ENCODE measurements at regions not wholly inside any gene's neighbourhood (a gene's known extent, or its start where the extent isn't known, plus 50 kb on each side); places are given as distances from the start of the nearest gene placed in this dataset.

DNA sequence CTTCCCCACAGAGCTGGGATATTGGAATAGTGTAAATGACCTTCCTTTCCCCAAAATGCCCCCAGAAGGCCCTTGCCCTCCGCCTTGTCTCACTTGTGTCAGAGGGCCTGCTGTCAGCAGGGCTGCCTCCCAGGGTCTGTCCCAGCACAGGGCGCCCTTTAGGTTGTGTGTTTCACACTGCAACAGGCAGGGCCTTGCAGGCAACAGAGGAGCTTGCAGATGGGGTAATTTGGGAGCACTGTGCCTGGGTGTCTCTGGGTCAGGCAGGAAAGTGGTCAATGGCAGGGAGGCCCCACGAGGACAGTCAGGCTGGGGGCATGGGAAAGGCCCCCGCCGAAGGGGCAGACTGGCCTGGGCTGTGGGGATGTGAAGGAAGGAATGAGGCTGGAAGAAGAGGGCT lies 130.7 kb downstream of the ASB1 start:
- TF ChIP-seq, protein P1, sequence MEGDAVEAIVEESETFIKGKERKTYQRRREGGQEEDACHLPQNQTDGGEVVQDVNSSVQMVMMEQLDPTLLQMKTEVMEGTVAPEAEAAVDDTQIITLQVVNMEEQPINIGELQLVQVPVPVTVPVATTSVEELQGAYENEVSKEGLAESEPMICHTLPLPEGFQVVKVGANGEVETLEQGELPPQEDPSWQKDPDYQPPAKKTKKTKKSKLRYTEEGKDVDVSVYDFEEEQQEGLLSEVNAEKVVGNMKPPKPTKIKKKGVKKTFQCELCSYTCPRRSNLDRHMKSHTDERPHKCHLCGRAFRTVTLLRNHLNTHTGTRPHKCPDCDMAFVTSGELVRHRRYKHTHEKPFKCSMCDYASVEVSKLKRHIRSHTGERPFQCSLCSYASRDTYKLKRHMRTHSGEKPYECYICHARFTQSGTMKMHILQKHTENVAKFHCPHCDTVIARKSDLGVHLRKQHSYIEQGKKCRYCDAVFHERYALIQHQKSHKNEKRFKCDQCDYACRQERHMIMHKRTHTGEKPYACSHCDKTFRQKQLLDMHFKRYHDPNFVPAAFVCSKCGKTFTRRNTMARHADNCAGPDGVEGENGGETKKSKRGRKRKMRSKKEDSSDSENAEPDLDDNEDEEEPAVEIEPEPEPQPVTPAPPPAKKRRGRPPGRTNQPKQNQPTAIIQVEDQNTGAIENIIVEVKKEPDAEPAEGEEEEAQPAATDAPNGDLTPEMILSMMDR (IDR thresholded peaks at IDR 0.05), result no peak
- TF ChIP-seq POLR2AphosphoS5 (IDR thresholded peaks at IDR 0.05; ENCODE audit: insufficient read depth in 1 of 2, low read depth in 1 of 2), result no peak

Measured in vagina (tissue), 2 donors.